ENCODE measurements at regions not wholly inside any gene's neighbourhood (a gene's known extent, or its start where the extent isn't known, plus 50 kb on each side); places are given as distances from the start of the nearest gene placed in this dataset.

DNA sequence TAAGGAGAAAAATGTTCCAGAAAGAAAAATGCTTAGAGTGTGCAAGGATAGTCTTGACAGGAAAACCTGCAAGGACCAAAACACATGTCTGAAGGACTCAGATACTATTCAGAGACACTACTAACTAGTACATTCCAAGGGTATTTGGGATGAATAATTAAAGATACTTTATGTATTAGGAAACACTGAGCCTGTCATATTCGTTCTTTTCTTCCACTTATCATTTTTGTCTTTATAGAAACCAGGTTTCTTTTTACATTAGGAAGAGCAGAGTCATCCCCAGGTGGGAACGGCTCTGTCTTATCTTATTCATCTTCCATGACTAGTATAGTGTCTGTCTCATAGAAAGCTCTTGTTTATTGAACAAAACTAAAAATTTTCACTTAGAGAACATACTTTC is 296.2 kb upstream of the ESRRG start:
- no peak for DNase-seq
- Histone ChIP-seq H3K4me3 (replicated peaks in 1 of 3) (no peak overlapping the region), H3K4me1 (no peaks in the 10 kb centered on the region), H3K27ac (no peak overlapping the region), H3K27me3 (no peaks in the 10 kb centered on the region), H3K36me3 (no peaks in the 10 kb centered on the region), H3K9me3 (no peaks in the 10 kb centered on the region)
- TF ChIP-seq, protein P1, sequence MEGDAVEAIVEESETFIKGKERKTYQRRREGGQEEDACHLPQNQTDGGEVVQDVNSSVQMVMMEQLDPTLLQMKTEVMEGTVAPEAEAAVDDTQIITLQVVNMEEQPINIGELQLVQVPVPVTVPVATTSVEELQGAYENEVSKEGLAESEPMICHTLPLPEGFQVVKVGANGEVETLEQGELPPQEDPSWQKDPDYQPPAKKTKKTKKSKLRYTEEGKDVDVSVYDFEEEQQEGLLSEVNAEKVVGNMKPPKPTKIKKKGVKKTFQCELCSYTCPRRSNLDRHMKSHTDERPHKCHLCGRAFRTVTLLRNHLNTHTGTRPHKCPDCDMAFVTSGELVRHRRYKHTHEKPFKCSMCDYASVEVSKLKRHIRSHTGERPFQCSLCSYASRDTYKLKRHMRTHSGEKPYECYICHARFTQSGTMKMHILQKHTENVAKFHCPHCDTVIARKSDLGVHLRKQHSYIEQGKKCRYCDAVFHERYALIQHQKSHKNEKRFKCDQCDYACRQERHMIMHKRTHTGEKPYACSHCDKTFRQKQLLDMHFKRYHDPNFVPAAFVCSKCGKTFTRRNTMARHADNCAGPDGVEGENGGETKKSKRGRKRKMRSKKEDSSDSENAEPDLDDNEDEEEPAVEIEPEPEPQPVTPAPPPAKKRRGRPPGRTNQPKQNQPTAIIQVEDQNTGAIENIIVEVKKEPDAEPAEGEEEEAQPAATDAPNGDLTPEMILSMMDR (IDR thresholded peaks at IDR 0.05): no peak
- TF ChIP-seq POLR2A (IDR thresholded peaks at IDR 0.05): no peak
- intact Hi-C loops (cut with DNase I): no loop called here
- 81 to 85% methylated on average over 2 of the region's 2 CpGs for WGBS, 2 donors

DNA sequence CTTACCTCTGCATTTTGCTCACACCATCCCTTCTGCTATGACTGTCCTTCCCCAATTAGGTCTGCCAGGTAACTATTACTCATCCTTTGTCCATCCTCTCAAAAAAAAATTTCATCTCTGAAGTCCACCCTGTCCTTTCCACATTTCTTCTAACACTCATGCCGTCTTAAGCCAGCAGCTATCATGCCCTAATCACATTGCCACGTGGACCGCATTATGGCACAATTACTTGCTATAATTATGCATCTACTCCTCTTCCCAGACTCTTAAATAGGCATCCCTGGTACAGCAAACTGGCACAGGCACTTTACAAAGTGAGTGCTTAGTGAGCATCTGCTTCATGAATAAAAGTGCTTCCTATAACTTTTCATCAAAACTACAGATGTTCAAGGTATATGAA is 295.4 kb upstream of the ESRRG start:
- TF ChIP-seq, protein P1 (IDR thresholded peaks at IDR 0.05): no peak
- TF ChIP-seq POLR2A (IDR thresholded peaks at IDR 0.05): no peak
- 84 to 86% methylated on average over 3 of the region's 3 CpGs for WGBS, 2 donors
- no peaks in the 10 kb centered on the region for H3K4me1 ChIP-seq
- H3K27me3 ChIP-seq: no peaks in the 10 kb centered on the region
- intact Hi-C loops (cut with DNase I): no loop called here
- no peak overlapping the region for H3K27ac ChIP-seq
- no peak overlapping the region for H3K4me3 ChIP-seq (replicated peaks in 1 of 3)
- DNase-seq: no peak
- no peaks in the 10 kb centered on the region for H3K9me3 ChIP-seq
- no peaks in the 10 kb centered on the region for H3K36me3 ChIP-seq

DNA sequence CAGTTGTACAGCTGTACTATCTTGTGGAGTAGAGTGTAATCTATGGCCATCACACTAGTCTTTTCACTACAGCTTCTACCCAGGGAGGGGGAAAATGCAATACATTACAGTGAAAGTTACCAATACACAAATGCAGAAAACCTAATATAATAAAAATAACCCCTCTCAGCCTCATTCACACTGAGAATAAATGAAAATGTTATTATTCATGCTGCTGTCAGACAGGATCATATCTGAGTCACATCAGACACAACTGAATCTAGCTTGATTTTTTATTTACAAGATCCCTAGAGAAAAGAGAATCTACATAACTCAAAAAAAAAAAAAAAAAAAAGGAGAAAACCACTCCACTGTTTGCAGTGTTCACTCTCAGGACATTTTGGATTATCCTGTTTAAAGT is 293.9 kb upstream of the ESRRG start:
- intact Hi-C loops (cut with DNase I): no loop called here
- Histone ChIP-seq H3K4me3 (replicated peaks in 1 of 3) (no peak overlapping the region), H3K36me3 (no peaks in the 10 kb centered on the region), H3K27ac (no peak overlapping the region), H3K9me3 (no peaks in the 10 kb centered on the region), H3K4me1 (no peaks in the 10 kb centered on the region), H3K27me3 (no peaks in the 10 kb centered on the region)
- no peak for DNase-seq
- no peak for TF ChIP-seq POLR2A (IDR thresholded peaks at IDR 0.05)
- TF ChIP-seq, protein P1 (IDR thresholded peaks at IDR 0.05): no peak

DNA sequence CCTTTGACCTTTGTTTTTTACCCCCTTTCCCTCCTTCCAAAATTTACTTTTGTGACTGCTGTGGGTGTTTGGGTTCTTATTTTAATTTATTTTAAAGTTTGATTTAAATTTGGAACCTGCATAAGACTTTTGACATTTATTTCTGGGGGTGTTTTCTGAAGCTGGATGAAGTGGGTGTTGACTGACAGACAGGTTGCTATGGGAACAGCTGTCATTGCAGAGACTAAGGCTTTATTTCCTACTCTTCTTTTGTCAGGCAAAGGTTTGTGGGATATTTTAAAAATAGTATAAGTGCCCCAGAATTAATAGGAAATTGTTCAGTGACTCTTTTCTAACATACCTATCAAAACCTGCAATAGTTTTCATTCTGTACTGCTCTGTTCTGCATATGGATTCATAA is 290.8 kb upstream of the ESRRG start:
- no peak for DNase-seq
- intact Hi-C loops (cut with DNase I): no loop called here
- no peaks in the 10 kb centered on the region for H3K9me3 ChIP-seq
- no peaks in the 10 kb centered on the region for H3K27me3 ChIP-seq
- no peaks in the 10 kb centered on the region for H3K4me1 ChIP-seq
- no peak overlapping the region for H3K27ac ChIP-seq
- no peak for TF ChIP-seq POLR2A (IDR thresholded peaks at IDR 0.05)
- TF ChIP-seq, protein P1 (IDR thresholded peaks at IDR 0.05): no peak
- H3K4me3 ChIP-seq (replicated peaks in 1 of 3): no peak overlapping the region
- no peaks in the 10 kb centered on the region for H3K36me3 ChIP-seq

DNA sequence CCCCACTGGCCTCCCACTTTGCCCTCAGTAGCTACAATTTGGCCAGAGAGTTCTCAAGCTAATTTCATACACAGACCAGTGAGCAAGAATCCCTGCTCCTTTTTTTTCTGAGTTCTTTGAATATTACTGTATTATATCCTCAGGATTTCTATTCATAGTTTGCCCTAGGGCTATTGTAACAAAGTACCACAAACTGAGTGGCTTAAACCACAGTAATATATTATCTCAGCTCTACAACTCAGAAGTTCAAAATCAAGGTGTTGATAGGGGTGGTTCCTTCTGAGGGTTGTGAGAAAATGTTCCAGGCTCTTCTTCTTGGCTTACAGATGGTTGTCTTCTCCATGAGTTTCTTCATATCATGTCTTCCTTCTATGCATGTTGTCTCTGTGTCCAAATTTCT is 289.4 kb upstream of the ESRRG start:
- DNase-seq: no peak
- Histone ChIP-seq H3K9me3 (no peaks in the 10 kb centered on the region), H3K36me3 (no peaks in the 10 kb centered on the region), H3K27ac (no peak overlapping the region), H3K4me1 (no peaks in the 10 kb centered on the region), H3K4me3 (replicated peaks in 1 of 3) (no peak overlapping the region), H3K27me3 (no peaks in the 10 kb centered on the region)
- no peak for TF ChIP-seq POLR2A (IDR thresholded peaks at IDR 0.05)
- TF ChIP-seq, protein P1 (IDR thresholded peaks at IDR 0.05): no peak
- intact Hi-C loops (cut with DNase I): no loop called here
